OCI-LY3 (cell line): ENCODE measurements at regions not wholly inside any gene's neighbourhood (a gene's known extent, or its start where the extent isn't known, plus 50 kb on each side); places are given as distances from the start of the nearest gene placed in this dataset.

Source experiments
- H2AFZ ChIP-seq: fragments of 200-600, 300-600 bp; shearing (Covaris generic); 2 replicates; pipeline ENCODE4 v1.6.0; 2014; ENCODE audit warnings: antibody characterized with exemption, low read depth, low read length
- H3K27ac ChIP-seq: fragments of 200-600, 300-600 bp; sonication (generic); 2 replicates; pipeline ENCODE4 v1.5.1; 2014; ENCODE audit warnings: mild to moderate bottlenecking, low read length, moderate library complexity, mixed read lengths
- H3K27me3 ChIP-seq: fragments of 200-600, 300-600 bp; sonication (generic); 2 replicates; pipeline ENCODE4 v1.6.1; 2014; ENCODE audit warnings: low read depth, low read length, mixed read lengths
- H3K36me3 ChIP-seq: fragments of 200-600, 300-600 bp; sonication (generic); replicated peaks from 2 replicates; pipeline ENCODE3; 2014; ENCODE audit warnings: low read depth, low read length, mixed read lengths
- H3K4me1 ChIP-seq: fragments of 300-600, 200-600 bp; sonication (generic); 2 replicates; pipeline ENCODE4 v1.6.1; 2014; ENCODE audit warnings: low read length, mixed read lengths
- H3K4me2 ChIP-seq: fragments of 200-600, 300-600 bp; sonication (generic); 2 replicates; pipeline ENCODE4 v1.6.1; 2014; ENCODE audit warnings: low read length, mixed read lengths
- H3K4me3 ChIP-seq: fragments of 300-600, 200-600 bp; sonication (generic); 2 replicates; pipeline ENCODE4 v1.5.1; 2014; ENCODE audit warnings: antibody characterized with exemption, mild to moderate bottlenecking, low read length, moderate library complexity
- H3K79me2 ChIP-seq: fragments of 300-600, 200-600 bp; shearing (Covaris generic); 2 replicates; pipeline ENCODE4 v1.6.1; 2014; ENCODE audit warnings: mild to moderate bottlenecking, low read length, mixed read lengths
- H3K9ac ChIP-seq: fragments of 300-600, 200-600 bp; shearing (Covaris generic); 2 replicates; pipeline ENCODE4 v1.6.0; 2014; ENCODE audit warnings: mild to moderate bottlenecking, low read length, moderate library complexity
- H3K9me3 ChIP-seq: fragments of 200-600, 300-600 bp; shearing (Covaris generic); 2 replicates; pipeline ENCODE4 v1.6.1; 2014; ENCODE audit warnings: low read length, mixed read lengths; ENCODE audit not compliant: insufficient read depth
- H4K20me1 ChIP-seq: fragments of 200-600, 300-600 bp; sonication (generic); 2 replicates; pipeline ENCODE4 v1.6.1; 2016; ENCODE audit warnings: low read length, mixed read lengths; ENCODE audit not compliant: insufficient read depth
- CTCF ChIP-seq: fragments of 200-600, 300-600 bp; sonication (generic); IDR thresholded peaks from 2 replicates; pipeline ENCODE4 v1.5.1; 2014; ENCODE audit warnings: antibody characterized with exemption, low read length, low read depth
- EZH2phosphoT487 ChIP-seq: fragments of 200-600 bp; shearing (Covaris generic); IDR thresholded peaks from 2 replicates; pipeline ENCODE4 v1.6.1; 2018; ENCODE audit warnings: antibody characterized with exemption, mixed run types, low read depth

GRCh38 chr7:35550831-35551230 lies 144.1 kb downstream of the HERPUD2 start:
- no peaks in the 10 kb centered on the region for H3K36me3 ChIP-seq
- TF ChIP-seq EZH2phosphoT487 (no peak), CTCF (no peak)

GRCh38 chr7:35549781-35550180 lies 145.2 kb downstream of the HERPUD2 start:
- no peak overlapping the region for H2AFZ ChIP-seq
- H3K4me1 ChIP-seq, result no peaks in the 10 kb centered on the region
- H3K4me3 ChIP-seq, result no peak overlapping the region
- no peaks in the 10 kb centered on the region for H3K79me2 ChIP-seq
- H3K36me3 ChIP-seq, result no peaks in the 10 kb centered on the region
- no peaks in the 10 kb centered on the region for H3K9me3 ChIP-seq
- no peak overlapping the region for H3K9ac ChIP-seq
- no peaks in the 10 kb centered on the region for H4K20me1 ChIP-seq
- H3K27me3 ChIP-seq, result peaks cover 63% of the 10 kb centered on the region
- TF ChIP-seq EZH2phosphoT487 (no peak), CTCF (no peak)
- H3K4me2 ChIP-seq, result no peak overlapping the region
- no peak overlapping the region for H3K27ac ChIP-seq

More at GRCh38 chr7:35550831-35551230, 144.1 kb downstream of the HERPUD2 start:
- Histone ChIP-seq H3K27ac (no peak overlapping the region), H3K27me3 (peaks cover 54% of the 10 kb centered on the region), H3K79me2 (no peaks in the 10 kb centered on the region), H4K20me1 (no peaks in the 10 kb centered on the region), H3K4me2 (no peak overlapping the region), H3K9me3 (no peaks in the 10 kb centered on the region), H3K9ac (no peak overlapping the region), H2AFZ (no peak overlapping the region), H3K4me3 (no peak overlapping the region), H3K4me1 (no peaks in the 10 kb centered on the region)

GRCh38 chr7:35548291-35548690 lies 146.6 kb downstream of the HERPUD2 start:
- Histone ChIP-seq H3K9ac (no peak overlapping the region), H3K79me2 (no peaks in the 10 kb centered on the region), H3K36me3 (no peaks in the 10 kb centered on the region), H3K27me3 (peaks cover 55% of the 10 kb centered on the region), H3K9me3 (no peaks in the 10 kb centered on the region), H3K4me3 (no peak overlapping the region), H3K4me2 (no peak overlapping the region), H3K4me1 (no peaks in the 10 kb centered on the region), H2AFZ (no peak overlapping the region), H4K20me1 (no peaks in the 10 kb centered on the region), H3K27ac (no peak overlapping the region)
- TF ChIP-seq CTCF, result no peak
- no peak for TF ChIP-seq EZH2phosphoT487

GRCh38 chr7:35546691-35547429 lies 148.1 kb downstream of the HERPUD2 start:
- Histone ChIP-seq H3K4me3 (no peak overlapping the region), H3K36me3 (no peaks in the 10 kb centered on the region), H4K20me1 (no peaks in the 10 kb centered on the region), H3K9me3 (no peaks in the 10 kb centered on the region), H3K4me2 (no peak overlapping the region), H2AFZ (no peak overlapping the region), H3K27ac (no peak overlapping the region), H3K27me3 (peaks cover 47% of the 10 kb centered on the region), H3K79me2 (no peaks in the 10 kb centered on the region), H3K4me1 (no peaks in the 10 kb centered on the region), H3K9ac (no peak overlapping the region)
- no peak for TF ChIP-seq EZH2phosphoT487
- TF ChIP-seq CTCF, result no peak
